ENCODE measurements at regions not wholly inside any gene's neighbourhood (a gene's known extent, or its start where the extent isn't known, plus 50 kb on each side); places are given as distances from the start of the nearest gene placed in this dataset.

- no peak for DNase-seq (ENCODE audit: low spot score)
These were observed 279.7 kb downstream of the SS18 start for GRCh38 chr18:25810736-25811135.

- DNase-seq (ENCODE audit: low spot score), result no peak
These were observed 284.5 kb downstream of the SS18 start for GRCh38 chr18:25805939-25806338.

- no peak for DNase-seq (ENCODE audit: low spot score)
These were observed 285.1 kb downstream of the SS18 start for GRCh38 chr18:25805323-25805722.

GRCh38 chr18:25799231-25799630 is 291.2 kb downstream of the SS18 start:
- no peak for DNase-seq (ENCODE audit: low spot score)

GRCh38 chr18:25798046-25798445 is 292.4 kb downstream of the SS18 start:
- DNase-seq (ENCODE audit: low spot score), result no peak

GRCh38 chr18:25795213-25795612 is 295.2 kb downstream of the SS18 start:
- DNase-seq (ENCODE audit: low spot score), result no peak

GRCh38 chr18:25787276-25787675 is 303.1 kb downstream of the SS18 start:
- no peak for DNase-seq (ENCODE audit: low spot score)

GRCh38 chr18:25786758-25787157 is 303.7 kb downstream of the SS18 start:
- DNase-seq (ENCODE audit: low spot score), result no peak

- no peak for DNase-seq (ENCODE audit: low spot score)
These were observed 310.3 kb downstream of the SS18 start for GRCh38 chr18:25780105-25780504.

- DNase-seq (ENCODE audit: low spot score), result no peak
These were observed 318.6 kb downstream of the SS18 start for GRCh38 chr18:25771796-25772195.

GRCh38 chr18:25764777-25765176 is 325.6 kb downstream of the SS18 start:
- no peak for DNase-seq (ENCODE audit: low spot score)

GRCh38 chr18:25759111-25759510 is 331.3 kb downstream of the SS18 start:
- DNase-seq (ENCODE audit: low spot score), result no peak

GRCh38 chr18:25743646-25744151 is 346.7 kb downstream of the SS18 start:
- DNase-seq (ENCODE audit: low spot score), result no peak

- no peak for DNase-seq (ENCODE audit: low spot score)
These were observed 351.0 kb downstream of the SS18 start for GRCh38 chr18:25739376-25739775.

GRCh38 chr18:25737710-25738311 is 352.6 kb downstream of the SS18 start:
- DNase-seq (ENCODE audit: low spot score), result no peak

- no peak for DNase-seq (ENCODE audit: low spot score)
These were observed 353.9 kb downstream of the SS18 start for GRCh38 chr18:25736516-25736915.

- DNase-seq (ENCODE audit: low spot score), result no peak
These were observed 355.0 kb downstream of the SS18 start for GRCh38 chr18:25735459-25735858.

- DNase-seq (ENCODE audit: low spot score), result no peak
These were observed 356.1 kb downstream of the SS18 start for GRCh38 chr18:25734336-25734735.

GRCh38 chr18:25732862-25733261 is 357.6 kb downstream of the SS18 start:
- DNase-seq (ENCODE audit: low spot score), result no peak

- DNase-seq (ENCODE audit: low spot score), result no peak
These were observed 361.3 kb downstream of the SS18 start for GRCh38 chr18:25729072-25729471.

- DNase-seq (ENCODE audit: low spot score), result no peak
These were observed 363.0 kb downstream of the SS18 start for GRCh38 chr18:25727281-25727985.

- no peak for DNase-seq (ENCODE audit: low spot score)
These were observed 364.1 kb downstream of the SS18 start for GRCh38 chr18:25726298-25726697.

- no peak for DNase-seq (ENCODE audit: low spot score)
These were observed 364.9 kb downstream of the SS18 start for GRCh38 chr18:25725501-25725900.

- no peak for DNase-seq (ENCODE audit: low spot score)
These were observed 365.4 kb downstream of the SS18 start for GRCh38 chr18:25724997-25725396.
